Muscle layer of duodenum (tissue), 2 donors: ENCODE measurements at regions not wholly inside any gene's neighbourhood (a gene's known extent, or its start where the extent isn't known, plus 50 kb on each side); places are given as distances from the start of the nearest gene placed in this dataset.

Source experiments
- H3K27ac ChIP-seq: one replicate; pipeline ENCODE4 v1.7.0; 2013; ENCODE audit warnings: mild to moderate bottlenecking, low read length
- H3K27me3 ChIP-seq: one replicate; pipeline ENCODE4 v1.7.0; 2013; ENCODE audit warnings: low read depth, mild to moderate bottlenecking, control low read depth, low read length
- H3K36me3 ChIP-seq, 2 donors: one replicate each; pipeline ENCODE4 v1.7.0; 2013; ENCODE audit warnings: low read length in 2 of 2, control low read depth in 1 of 2, mild to moderate bottlenecking in 1 of 2; ENCODE audit not compliant: insufficient read depth in 2 of 2, control insufficient read depth in 1 of 2
- H3K4me1 ChIP-seq, 2 donors: one replicate each; pipeline ENCODE4 v1.7.0; 2013; ENCODE audit warnings: low read length in 2 of 2, mild to moderate bottlenecking in 2 of 2, control low read depth in 1 of 2, moderate library complexity in 1 of 2; ENCODE audit not compliant: insufficient read depth in 2 of 2, control insufficient read depth in 1 of 2
- H3K4me3 ChIP-seq, 2 donors: one replicate each; pipeline ENCODE4 v1.7.0; 2013; ENCODE audit warnings: low read length in 2 of 2, low read depth in 1 of 2, mild to moderate bottlenecking in 1 of 2
- H3K9me3 ChIP-seq, 2 donors: one replicate each; pipeline ENCODE4 v1.7.0; 2013; ENCODE audit warnings: low read length in 2 of 2, control low read depth in 1 of 2, mild to moderate bottlenecking in 1 of 2; ENCODE audit not compliant: control insufficient read depth in 1 of 2
- donor health status: healthy.

GRCh38 chr1:70674941-70675685 is 264.0 kb downstream of the CTH start:
- Histone ChIP-seq H3K4me3 (no peak overlapping the region), H3K27ac (no peak overlapping the region), H3K36me3 (no peaks in the 10 kb centered on the region), H3K27me3 (no peaks in the 10 kb centered on the region), H3K4me1 (no peaks in the 10 kb centered on the region), H3K9me3 (no peaks in the 10 kb centered on the region)

- H3K9me3 ChIP-seq, result no peaks in the 10 kb centered on the region
- H3K4me3 ChIP-seq, result no peak overlapping the region
- no peaks in the 10 kb centered on the region for H3K36me3 ChIP-seq
- H3K27ac ChIP-seq, result no peak overlapping the region
- H3K27me3 ChIP-seq, result no peaks in the 10 kb centered on the region
- H3K4me1 ChIP-seq, result no peaks in the 10 kb centered on the region
These were observed 264.7 kb downstream of the CTH start for GRCh38 chr1:70675737-70676156.

GRCh38 chr1:70685300-70686286 is 274.5 kb downstream of the CTH start:
- Histone ChIP-seq H3K4me3 (no peak overlapping the region), H3K27me3 (no peaks in the 10 kb centered on the region), H3K9me3 (no peaks in the 10 kb centered on the region), H3K36me3 (no peaks in the 10 kb centered on the region), H3K4me1 (no peaks in the 10 kb centered on the region), H3K27ac (no peak overlapping the region)

- Histone ChIP-seq H3K9me3 (no peaks in the 10 kb centered on the region), H3K4me3 (no peak overlapping the region), H3K27me3 (no peaks in the 10 kb centered on the region), H3K4me1 (no peaks in the 10 kb centered on the region), H3K36me3 (no peaks in the 10 kb centered on the region), H3K27ac (no peak overlapping the region)
These were observed 277.5 kb downstream of the CTH start for GRCh38 chr1:70688580-70688979.

GRCh38 chr1:70706381-70707037 is 295.4 kb downstream of the CTH start:
- no peaks in the 10 kb centered on the region for H3K36me3 ChIP-seq
- peak overlapping the region; percentile 38 to 58 for H3K4me3 ChIP-seq
- H3K27me3 ChIP-seq, result no peaks in the 10 kb centered on the region
- peaks cover 0 to 7% of the 10 kb centered on the region in 2 donors for H3K4me1 ChIP-seq
- H3K9me3 ChIP-seq, result peaks cover 0 to 2% of the 10 kb centered on the region in 2 donors
- H3K27ac ChIP-seq, result no peak overlapping the region

GRCh38 chr1:70707214-70707613 is 296.1 kb downstream of the CTH start:
- no peak overlapping the region for H3K27ac ChIP-seq
- no peaks in the 10 kb centered on the region for H3K36me3 ChIP-seq
- H3K4me3 ChIP-seq, result peak overlapping the region in 1 of 2 donors; percentile 38
- no peaks in the 10 kb centered on the region for H3K27me3 ChIP-seq
- peaks cover 0 to 2% of the 10 kb centered on the region in 2 donors for H3K9me3 ChIP-seq
- H3K4me1 ChIP-seq, result peaks cover 0 to 7% of the 10 kb centered on the region in 2 donors

- Histone ChIP-seq H3K4me1 (peaks cover 0 to 3% of the 10 kb centered on the region in 2 donors), H3K4me3 (no peak overlapping the region), H3K27ac (no peak overlapping the region), H3K36me3 (no peaks in the 10 kb centered on the region), H3K9me3 (peaks cover 0 to 2% of the 10 kb centered on the region in 2 donors), H3K27me3 (no peaks in the 10 kb centered on the region)
These were observed 303.1 kb downstream of the CTH start for GRCh38 chr1:70714149-70714548.

GRCh38 chr1:70717211-70717610 is 306.1 kb downstream of the CTH start:
- H3K4me3 ChIP-seq, result no peak overlapping the region
- no peaks in the 10 kb centered on the region for H3K9me3 ChIP-seq
- H3K4me1 ChIP-seq, result peaks cover 0 to 3% of the 10 kb centered on the region in 2 donors
- H3K27ac ChIP-seq, result no peak overlapping the region
- no peaks in the 10 kb centered on the region for H3K27me3 ChIP-seq
- H3K36me3 ChIP-seq, result no peaks in the 10 kb centered on the region

- Histone ChIP-seq H3K4me3 (no peak overlapping the region), H3K36me3 (no peaks in the 10 kb centered on the region), H3K27ac (no peak overlapping the region), H3K27me3 (no peaks in the 10 kb centered on the region), H3K9me3 (no peaks in the 10 kb centered on the region), H3K4me1 (peaks cover 0 to 3% of the 10 kb centered on the region in 2 donors)
These were observed 306.6 kb downstream of the CTH start for GRCh38 chr1:70717656-70718055.

GRCh38 chr1:70718086-70718630 is 307.1 kb downstream of the CTH start:
- H3K4me3 ChIP-seq, result no peak overlapping the region
- no peaks in the 10 kb centered on the region for H3K36me3 ChIP-seq
- peaks cover 0 to 3% of the 10 kb centered on the region in 2 donors for H3K4me1 ChIP-seq
- H3K27ac ChIP-seq, result no peak overlapping the region
- H3K9me3 ChIP-seq, result no peaks in the 10 kb centered on the region
- H3K27me3 ChIP-seq, result no peaks in the 10 kb centered on the region

- Histone ChIP-seq H3K9me3 (no peaks in the 10 kb centered on the region), H3K27ac (no peak overlapping the region), H3K36me3 (no peaks in the 10 kb centered on the region), H3K27me3 (no peaks in the 10 kb centered on the region), H3K4me1 (peaks cover 0 to 3% of the 10 kb centered on the region in 2 donors), H3K4me3 (no peak overlapping the region)
These were observed 308.1 kb downstream of the CTH start for GRCh38 chr1:70719154-70719553.
